Chondrocyte (in vitro differentiated cells): ENCODE measurements at regions not wholly inside any gene's neighbourhood (a gene's known extent, or its start where the extent isn't known, plus 50 kb on each side); places are given as distances from the start of the nearest gene placed in this dataset.

Experiments
- DNase-seq: peaks from one replicate; pipeline ENCODE4 v3.0.0; 2021; ENCODE audit warnings: mixed read lengths, low spot score
- H3K27ac Mint-ChIP-seq: one replicate; pipeline ENCODE4 v1.8.0; 2021; ENCODE audit warnings: mild to moderate bottlenecking, moderate library complexity, mixed read lengths; ENCODE audit not compliant: unreplicated experiment
- H3K27me3 Mint-ChIP-seq: 2 replicates; pipeline ENCODE4 v1.8.0; 2021; ENCODE audit warnings: low read depth, mixed read lengths
- H3K36me3 Mint-ChIP-seq: 2 replicates; pipeline ENCODE4 v1.8.0; 2021; ENCODE audit warnings: low read depth, mixed read lengths
- H3K4me1 Mint-ChIP-seq: 2 replicates; pipeline ENCODE4 v1.8.0; 2021; ENCODE audit warnings: low read depth, mild to moderate bottlenecking, mixed read lengths
- H3K4me3 Mint-ChIP-seq: one replicate; pipeline ENCODE4 v1.8.0; 2021; ENCODE audit warnings: mild to moderate bottlenecking, moderate library complexity, mixed read lengths; ENCODE audit not compliant: unreplicated experiment
- H3K9me3 Mint-ChIP-seq: 2 replicates; pipeline ENCODE4 v1.8.0; 2021; ENCODE audit warnings: low read depth, mixed read lengths
- CTCF ChIP-seq: fragments of 200-600 bp; sonication (generic); IDR thresholded peaks from 2 replicates; pipeline ENCODE4 v1.5.0; 2021; ENCODE audit warnings: antibody characterized with exemption, mild to moderate bottlenecking, moderate library complexity

GRCh38 chr14:58833634-58834378 is 196.0 kb downstream of the DACT1 start:
- Mint-ChIP-seq H3K9me3 (no peaks in the 10 kb centered on the region), H3K4me1 (peaks cover 29% of the 10 kb centered on the region), H3K27ac (no peak overlapping the region), H3K36me3 (no peaks in the 10 kb centered on the region), H3K4me3 (no peak overlapping the region), H3K27me3 (no peaks in the 10 kb centered on the region)
- DNase-seq: no peak
- TF ChIP-seq CTCF: no peak

GRCh38 chr14:58836303-58836974 is 198.7 kb downstream of the DACT1 start:
- DNase-seq: no peak
- H3K36me3 Mint-ChIP-seq: no peaks in the 10 kb centered on the region
- no peak overlapping the region for H3K4me3 Mint-ChIP-seq
- TF ChIP-seq CTCF: no peak
- H3K27me3 Mint-ChIP-seq: no peaks in the 10 kb centered on the region
- peaks cover 27% of the 10 kb centered on the region for H3K4me1 Mint-ChIP-seq
- no peaks in the 10 kb centered on the region for H3K9me3 Mint-ChIP-seq
- H3K27ac Mint-ChIP-seq: no peak overlapping the region

GRCh38 chr14:58839233-58839632 is 201.5 kb downstream of the DACT1 start:
- no peak for DNase-seq
- Mint-ChIP-seq H3K4me1 (peaks cover 28% of the 10 kb centered on the region), H3K27ac (no peak overlapping the region), H3K36me3 (no peaks in the 10 kb centered on the region), H3K4me3 (no peak overlapping the region), H3K27me3 (no peaks in the 10 kb centered on the region), H3K9me3 (no peaks in the 10 kb centered on the region)
- no peak for TF ChIP-seq CTCF

- Mint-ChIP-seq H3K27me3 (no peaks in the 10 kb centered on the region), H3K27ac (no peak overlapping the region), H3K4me3 (no peak overlapping the region), H3K4me1 (peaks cover 40% of the 10 kb centered on the region), H3K36me3 (no peaks in the 10 kb centered on the region), H3K9me3 (no peaks in the 10 kb centered on the region)
- no peak for DNase-seq
- no peak for TF ChIP-seq CTCF
These were observed 206.8 kb downstream of the DACT1 start for GRCh38 chr14:58844544-58844943.

GRCh38 chr14:58846682-58847465 is 209.1 kb downstream of the DACT1 start:
- Mint-ChIP-seq H3K9me3 (peaks cover 10% of the 10 kb centered on the region), H3K36me3 (peaks cover 2% of the 10 kb centered on the region), H3K4me3 (no peak overlapping the region), H3K27me3 (no peaks in the 10 kb centered on the region), H3K4me1 (peaks cover 23% of the 10 kb centered on the region), H3K27ac (no peak overlapping the region)
- no peak for TF ChIP-seq CTCF
- DNase-seq: no peak
